Endodermal cell (in vitro differentiated cells): ENCODE measurements at regions not wholly inside any gene's neighbourhood (a gene's known extent, or its start where the extent isn't known, plus 50 kb on each side); places are given as distances from the start of the nearest gene placed in this dataset.

Experiments
- DNase-seq: peaks from one replicate; pipeline ENCODE4 v3.0.0-alpha.2; 2017
- H3K27ac ChIP-seq: 2 replicates; pipeline ENCODE4 v1.5.1; 2013; ENCODE audit warnings: mild to moderate bottlenecking, low read depth, low read length, moderate library complexity
- H3K27me3 ChIP-seq: 2 replicates; pipeline ENCODE4 v1.6.1; 2013; ENCODE audit warnings: mild to moderate bottlenecking, low read length, moderate library complexity; ENCODE audit not compliant: insufficient read depth, control insufficient read depth, poor library complexity, severe bottlenecking
- H3K36me3 ChIP-seq: 2 replicates; pipeline ENCODE4 v1.7.0; 2013; ENCODE audit warnings: mild to moderate bottlenecking, low read length, moderate library complexity; ENCODE audit not compliant: control insufficient read depth, insufficient read depth
- H3K4me1 ChIP-seq: one replicate; pipeline ENCODE4 v1.7.0; 2013; ENCODE audit warnings: low read length; ENCODE audit not compliant: control insufficient read depth, insufficient read depth
- H3K4me3 ChIP-seq: 2 replicates; pipeline ENCODE4 v1.5.1; 2013; ENCODE audit warnings: mild to moderate bottlenecking, low read length, moderate library complexity
- H3K9ac ChIP-seq: 2 replicates; pipeline ENCODE4 v1.6.1; 2013; ENCODE audit warnings: mild to moderate bottlenecking, low read length, moderate library complexity; ENCODE audit not compliant: poor library complexity, severe bottlenecking; ENCODE audit errors: extremely low read depth
- H3K9me3 ChIP-seq: 2 replicates; pipeline ENCODE4 v1.6.1; 2013; ENCODE audit warnings: mild to moderate bottlenecking, low read length, moderate library complexity; ENCODE audit not compliant: control insufficient read depth
- H3K27ac Mint-ChIP-seq: 2 replicates; pipeline ENCODE4 v1.8.0; 2020; ENCODE audit warnings: mixed read lengths
- H3K27me3 Mint-ChIP-seq: 2 replicates; pipeline ENCODE4 v1.8.0; 2021; ENCODE audit warnings: mild to moderate bottlenecking, mixed read lengths; ENCODE audit not compliant: insufficient read depth
- H3K36me3 Mint-ChIP-seq: 2 replicates; pipeline ENCODE4 v1.8.0; 2020; ENCODE audit warnings: low read depth, mixed read lengths
- H3K4me1 Mint-ChIP-seq: 2 replicates; pipeline ENCODE4 v1.8.0; 2020; ENCODE audit warnings: mixed read lengths
- H3K4me3 Mint-ChIP-seq: 2 replicates; pipeline ENCODE4 v1.8.0; 2020; ENCODE audit warnings: mild to moderate bottlenecking, moderate library complexity, mixed read lengths
- H3K9me3 Mint-ChIP-seq: 2 replicates; pipeline ENCODE4 v1.8.0; 2020; ENCODE audit warnings: mild to moderate bottlenecking, mixed read lengths
- CTCF ChIP-seq: fragments of 200-600 bp; sonication (generic); conservative IDR thresholded peaks from 2 replicates; pipeline ENCODE4 v1.5.0; 2021; ENCODE audit warnings: antibody characterized with exemption, mild to moderate bottlenecking
- WGBS, 2 experiments: methylation state at CpG; one replicate each; pipeline versions ENCODE4 v1.1.5 to v1.1.7; 2013; ENCODE audit warnings: missing lambda C conversion rate in 2 of 2, mixed read lengths in 1 of 2; ENCODE audit not compliant: insufficient coverage in 1 of 2, insufficient read length in 1 of 2; 5-methylcytosine and 5-hydroxymethylcytosine counted together

DNA sequence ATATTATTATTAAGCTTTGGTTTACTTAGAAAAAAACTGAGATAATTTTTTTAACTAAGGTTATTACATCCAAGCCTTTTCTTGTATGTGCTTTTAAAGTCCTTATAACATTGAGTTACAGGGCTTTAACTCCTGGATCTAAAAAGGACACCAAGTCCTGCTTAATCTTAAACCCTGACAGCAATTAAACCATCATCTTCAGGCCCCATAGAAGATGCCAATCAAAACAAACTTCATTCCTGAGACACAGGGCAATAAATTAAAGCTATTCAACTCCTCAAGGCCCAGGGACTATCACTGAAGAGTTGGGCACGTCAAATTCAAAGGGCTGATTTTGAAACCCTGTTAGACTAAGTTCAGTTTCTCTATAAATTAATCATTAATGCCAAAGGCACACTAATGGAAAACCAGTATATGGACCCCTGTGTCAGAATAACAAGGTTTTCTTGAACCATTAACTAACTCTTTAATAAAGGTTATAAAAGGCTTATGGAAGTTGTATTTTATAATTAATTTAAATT is 1152.6 kb downstream of the NSUN3 start:
- H3K27me3 Mint-ChIP-seq, result no peaks in the 10 kb centered on the region
- no peak overlapping the region for H3K4me3 Mint-ChIP-seq
- Histone ChIP-seq H3K9me3 (peaks cover 38% of the 10 kb centered on the region), H3K9ac (no peak overlapping the region), H3K4me3 (peak overlapping the region; percentile 45), H3K4me1 (no peaks in the 10 kb centered on the region), H3K36me3 (no peaks in the 10 kb centered on the region), H3K27ac (no peak overlapping the region), H3K27me3 (no peaks in the 10 kb centered on the region)
- DNase-seq, result no peak
- peaks cover 28% of the 10 kb centered on the region for H3K9me3 Mint-ChIP-seq
- 88 to 100% methylated on average over 1 of the region's 1 CpG for WGBS, 2 experiments
- H3K27ac Mint-ChIP-seq, result no peak overlapping the region
- peaks cover 15% of the 10 kb centered on the region for H3K36me3 Mint-ChIP-seq
- no peak for TF ChIP-seq CTCF
- H3K4me1 Mint-ChIP-seq, result no peaks in the 10 kb centered on the region

GRCh38 chr3:95217661-95218060 is 1154.8 kb downstream of the NSUN3 start:
- H3K9me3 Mint-ChIP-seq, result peaks cover 34% of the 10 kb centered on the region
- Histone ChIP-seq H3K9ac (no peak overlapping the region), H3K27ac (no peak overlapping the region), H3K9me3 (peaks cover 38% of the 10 kb centered on the region), H3K4me3 (peak overlapping the region; percentile 51), H3K4me1 (no peaks in the 10 kb centered on the region), H3K36me3 (no peaks in the 10 kb centered on the region), H3K27me3 (no peaks in the 10 kb centered on the region)
- no peaks in the 10 kb centered on the region for H3K4me1 Mint-ChIP-seq
- peaks cover 15% of the 10 kb centered on the region for H3K36me3 Mint-ChIP-seq
- TF ChIP-seq CTCF, result no peak
- no peak for DNase-seq
- H3K27ac Mint-ChIP-seq, result no peak overlapping the region
- no peaks in the 10 kb centered on the region for H3K27me3 Mint-ChIP-seq
- no peak overlapping the region for H3K4me3 Mint-ChIP-seq

DNA sequence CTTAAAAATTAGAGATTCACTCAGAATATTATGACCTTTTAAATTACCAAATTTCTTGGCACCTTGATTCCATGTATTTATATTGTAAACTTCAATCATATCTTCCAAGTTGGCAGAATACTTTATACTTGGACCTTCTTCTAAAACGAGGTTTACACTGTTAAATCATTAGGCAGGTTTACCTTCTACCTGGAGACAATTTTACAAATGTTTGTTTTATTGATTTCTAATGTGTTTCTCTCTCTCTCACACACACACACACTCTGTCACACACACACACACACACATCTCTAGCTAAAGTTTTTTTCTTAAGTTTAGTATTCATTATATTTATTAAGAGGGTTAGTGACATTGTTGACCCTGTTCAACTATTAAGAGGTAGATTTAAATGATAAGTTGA is 1155.6 kb downstream of the NSUN3 start:
- Mint-ChIP-seq H3K4me3 (no peak overlapping the region), H3K4me1 (no peaks in the 10 kb centered on the region), H3K36me3 (peaks cover 15% of the 10 kb centered on the region), H3K27ac (no peak overlapping the region), H3K9me3 (peaks cover 33% of the 10 kb centered on the region), H3K27me3 (no peaks in the 10 kb centered on the region)
- peaks cover 38% of the 10 kb centered on the region for H3K9me3 ChIP-seq
- no peaks in the 10 kb centered on the region for H3K4me1 ChIP-seq
- no peak overlapping the region for H3K4me3 ChIP-seq
- no peaks in the 10 kb centered on the region for H3K27me3 ChIP-seq
- no peak for TF ChIP-seq CTCF
- no peak overlapping the region for H3K27ac ChIP-seq
- no peaks in the 10 kb centered on the region for H3K36me3 ChIP-seq
- DNase-seq, result no peak
- H3K9ac ChIP-seq, result no peak overlapping the region
- 80 to 100% methylated on average over 1 of the region's 1 CpG for WGBS, 2 experiments
